ENCODE measurements at regions not wholly inside any gene's neighbourhood (a gene's known extent, or its start where the extent isn't known, plus 50 kb on each side); places are given as distances from the start of the nearest gene placed in this dataset.

GRCh38 chr5:167261309-167262100 is 1029.9 kb upstream of the WWC1 start:
- H3K4me2 ChIP-seq (ENCODE audit: low read length) = no peak overlapping the region
- H2BK120ac ChIP-seq (ENCODE audit: insufficient read depth, low read length, poor library complexity) = no peak overlapping the region
- no peak for DNase-seq
- H2AK5ac ChIP-seq (ENCODE audit: low read length) = no peak overlapping the region
- no peak overlapping the region for H2BK12ac ChIP-seq (ENCODE audit: low read length)
- no peaks in the 10 kb centered on the region for H3K27me3 ChIP-seq (ENCODE audit: insufficient read depth, low read length)
- H4K12ac ChIP-seq (ENCODE audit: low read depth, low read length) = no peak overlapping the region
- no peak overlapping the region for H3K4me3 ChIP-seq (ENCODE audit: low read depth, low read length)
- no CpG with 5 or more reads among the region's 3 CpGs for WGBS (ENCODE audit: extremely low coverage, insufficient coverage, insufficient read length)
- H3K4me1 ChIP-seq (ENCODE audit: control insufficient read depth in 1 of 2, insufficient read depth in 2 of 2, low read length in 2 of 2) = no peaks in the 10 kb centered on the region
- H3K79me1 ChIP-seq (ENCODE audit: low read length) = no peaks in the 10 kb centered on the region
- H3K18ac ChIP-seq (ENCODE audit: low read length) = no peak overlapping the region
- H3K4ac ChIP-seq (ENCODE audit: low read depth, low read length) = no peak overlapping the region
- H4K91ac ChIP-seq (ENCODE audit: low read depth, low read length) = no peak overlapping the region
- H3K9me3 ChIP-seq (ENCODE audit: insufficient read depth, low read depth, low read length) = peaks cover 2% of the 10 kb centered on the region
- no peak overlapping the region for H3K9ac ChIP-seq (ENCODE audit: low read length)
- no peak overlapping the region for H4K8ac ChIP-seq (ENCODE audit: low read depth, low read length)
- no peak overlapping the region for H3K27ac ChIP-seq (ENCODE audit: low read depth, low read length)
- no peak overlapping the region for H3K14ac ChIP-seq (ENCODE audit: low read length)
- H3K23ac ChIP-seq (ENCODE audit: low read length) = no peak overlapping the region
- no peak overlapping the region for H2BK5ac ChIP-seq (ENCODE audit: low read depth, low read length, poor library complexity)
- H2AFZ ChIP-seq (ENCODE audit: insufficient read depth, low read length, poor library complexity) = no peak overlapping the region
- H3K36me3 ChIP-seq (ENCODE audit: control insufficient read depth in 1 of 2, insufficient read depth in 2 of 2, low read length in 2 of 2) = no peaks in the 10 kb centered on the region
- no peaks in the 10 kb centered on the region for H3K79me2 ChIP-seq (ENCODE audit: control insufficient read depth, insufficient read depth, low read length, poor library complexity)

GRCh38 chr5:167263185-167263584 is 1028.3 kb upstream of the WWC1 start:
- H3K27me3 ChIP-seq (ENCODE audit: insufficient read depth, low read length) = no peaks in the 10 kb centered on the region
- H4K12ac ChIP-seq (ENCODE audit: low read depth, low read length) = no peak overlapping the region
- H3K9ac ChIP-seq (ENCODE audit: low read length) = no peak overlapping the region
- no peak overlapping the region for H4K91ac ChIP-seq (ENCODE audit: low read depth, low read length)
- no peak overlapping the region for H2AK5ac ChIP-seq (ENCODE audit: low read length)
- H2BK120ac ChIP-seq (ENCODE audit: insufficient read depth, low read length, poor library complexity) = no peak overlapping the region
- peaks cover 1% of the 10 kb centered on the region for H3K9me3 ChIP-seq (ENCODE audit: insufficient read depth, low read depth, low read length)
- no peaks in the 10 kb centered on the region for H3K4me1 ChIP-seq (ENCODE audit: control insufficient read depth in 1 of 2, insufficient read depth in 2 of 2, low read length in 2 of 2)
- H2BK5ac ChIP-seq (ENCODE audit: low read depth, low read length, poor library complexity) = no peak overlapping the region
- H3K18ac ChIP-seq (ENCODE audit: low read length) = no peak overlapping the region
- no peak overlapping the region for H4K8ac ChIP-seq (ENCODE audit: low read depth, low read length)
- no peaks in the 10 kb centered on the region for H3K79me1 ChIP-seq (ENCODE audit: low read length)
- H3K14ac ChIP-seq (ENCODE audit: low read length) = no peak overlapping the region
- no peak overlapping the region for H3K4ac ChIP-seq (ENCODE audit: low read depth, low read length)
- H3K27ac ChIP-seq (ENCODE audit: low read depth, low read length) = no peak overlapping the region
- H2AFZ ChIP-seq (ENCODE audit: insufficient read depth, low read length, poor library complexity) = no peak overlapping the region
- no CpG with 5 or more reads among the region's 4 CpGs for WGBS (ENCODE audit: extremely low coverage, insufficient coverage, insufficient read length)
- no peaks in the 10 kb centered on the region for H3K36me3 ChIP-seq (ENCODE audit: control insufficient read depth in 1 of 2, insufficient read depth in 2 of 2, low read length in 2 of 2)
- H3K4me2 ChIP-seq (ENCODE audit: low read length) = no peak overlapping the region
- no peak overlapping the region for H3K23ac ChIP-seq (ENCODE audit: low read length)
- DNase-seq = no peak
- no peak overlapping the region for H2BK12ac ChIP-seq (ENCODE audit: low read length)
- H3K79me2 ChIP-seq (ENCODE audit: control insufficient read depth, insufficient read depth, low read length, poor library complexity) = no peaks in the 10 kb centered on the region
- no peak overlapping the region for H3K4me3 ChIP-seq (ENCODE audit: low read depth, low read length)

- H3K4ac ChIP-seq (ENCODE audit: low read depth, low read length) = no peak overlapping the region
- no peaks in the 10 kb centered on the region for H3K9me3 ChIP-seq (ENCODE audit: insufficient read depth, low read depth, low read length)
- H3K9ac ChIP-seq (ENCODE audit: low read length) = no peak overlapping the region
- H4K8ac ChIP-seq (ENCODE audit: low read depth, low read length) = no peak overlapping the region
- H4K12ac ChIP-seq (ENCODE audit: low read depth, low read length) = no peak overlapping the region
- no peak overlapping the region for H2AK5ac ChIP-seq (ENCODE audit: low read length)
- H2AFZ ChIP-seq (ENCODE audit: insufficient read depth, low read length, poor library complexity) = no peak overlapping the region
- no peak overlapping the region for H3K27ac ChIP-seq (ENCODE audit: low read depth, low read length)
- DNase-seq = no peak
- no peak overlapping the region for H3K18ac ChIP-seq (ENCODE audit: low read length)
- no CpG with 5 or more reads among the region's 7 CpGs for WGBS (ENCODE audit: extremely low coverage, insufficient coverage, insufficient read length)
- no peak overlapping the region for H4K91ac ChIP-seq (ENCODE audit: low read depth, low read length)
- H3K27me3 ChIP-seq (ENCODE audit: insufficient read depth, low read length) = no peaks in the 10 kb centered on the region
- H3K79me2 ChIP-seq (ENCODE audit: control insufficient read depth, insufficient read depth, low read length, poor library complexity) = no peaks in the 10 kb centered on the region
- H3K23ac ChIP-seq (ENCODE audit: low read length) = no peak overlapping the region
- no peaks in the 10 kb centered on the region for H3K79me1 ChIP-seq (ENCODE audit: low read length)
- H2BK12ac ChIP-seq (ENCODE audit: low read length) = no peak overlapping the region
- H2BK120ac ChIP-seq (ENCODE audit: insufficient read depth, low read length, poor library complexity) = no peak overlapping the region
- no peak overlapping the region for H3K4me2 ChIP-seq (ENCODE audit: low read length)
- H2BK5ac ChIP-seq (ENCODE audit: low read depth, low read length, poor library complexity) = no peak overlapping the region
- H3K36me3 ChIP-seq (ENCODE audit: control insufficient read depth in 1 of 2, insufficient read depth in 2 of 2, low read length in 2 of 2) = no peaks in the 10 kb centered on the region
- no peak overlapping the region for H3K4me3 ChIP-seq (ENCODE audit: low read depth, low read length)
- no peaks in the 10 kb centered on the region for H3K4me1 ChIP-seq (ENCODE audit: control insufficient read depth in 1 of 2, insufficient read depth in 2 of 2, low read length in 2 of 2)
- H3K14ac ChIP-seq (ENCODE audit: low read length) = no peak overlapping the region
Measured at GRCh38 chr5:167264348-167264747, 1027.1 kb upstream of the WWC1 start.

DNA sequence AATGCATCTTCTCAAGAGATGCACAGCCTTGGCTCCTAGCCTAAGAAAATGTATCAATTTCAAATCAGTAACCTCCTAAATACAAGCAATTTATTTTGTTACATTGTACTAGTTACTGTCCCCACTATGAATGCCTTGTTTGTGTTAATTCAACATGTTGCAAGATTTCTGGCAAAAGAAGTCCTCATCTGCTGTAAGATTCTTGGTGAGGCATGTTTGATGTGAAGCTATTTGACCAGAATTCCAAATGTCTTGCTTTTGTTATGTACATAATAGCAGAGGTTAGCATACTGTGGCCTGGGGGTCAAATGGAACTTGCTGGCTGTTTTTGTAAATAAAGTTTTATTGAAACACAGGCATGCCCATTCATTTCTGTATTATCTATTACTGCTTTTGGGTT is 1023.1 kb upstream of the WWC1 start:
- Histone ChIP-seq H3K9ac (ENCODE audit: low read length) (no peak overlapping the region), H3K4me3 (ENCODE audit: low read depth, low read length) (no peak overlapping the region), H3K79me2 (ENCODE audit: control insufficient read depth, insufficient read depth, low read length, poor library complexity) (no peaks in the 10 kb centered on the region), H3K79me1 (ENCODE audit: low read length) (no peaks in the 10 kb centered on the region), H3K18ac (ENCODE audit: low read length) (no peak overlapping the region), H3K23ac (ENCODE audit: low read length) (no peak overlapping the region), H4K8ac (ENCODE audit: low read depth, low read length) (no peak overlapping the region), H3K27ac (ENCODE audit: low read depth, low read length) (no peak overlapping the region), H2BK12ac (ENCODE audit: low read length) (no peak overlapping the region), H3K4me2 (ENCODE audit: low read length) (no peak overlapping the region), H3K27me3 (ENCODE audit: insufficient read depth, low read length) (no peaks in the 10 kb centered on the region), H2AFZ (ENCODE audit: insufficient read depth, low read length, poor library complexity) (no peak overlapping the region), H3K9me3 (ENCODE audit: insufficient read depth, low read depth, low read length) (no peaks in the 10 kb centered on the region), H3K14ac (ENCODE audit: low read length) (no peak overlapping the region), H3K36me3 (ENCODE audit: control insufficient read depth in 1 of 2, insufficient read depth in 2 of 2, low read length in 2 of 2) (no peaks in the 10 kb centered on the region), H2BK120ac (ENCODE audit: insufficient read depth, low read length, poor library complexity) (no peak overlapping the region), H3K4ac (ENCODE audit: low read depth, low read length) (no peak overlapping the region), H3K4me1 (ENCODE audit: control insufficient read depth in 1 of 2, insufficient read depth in 2 of 2, low read length in 2 of 2) (no peaks in the 10 kb centered on the region), H2AK5ac (ENCODE audit: low read length) (no peak overlapping the region), H4K91ac (ENCODE audit: low read depth, low read length) (no peak overlapping the region), H4K12ac (ENCODE audit: low read depth, low read length) (no peak overlapping the region), H2BK5ac (ENCODE audit: low read depth, low read length, poor library complexity) (no peak overlapping the region)
- no peak for DNase-seq

All from trophoblast cell (in vitro differentiated cells and primary cell).